SHP77 (cell line): ENCODE measurements at regions not wholly inside any gene's neighbourhood (a gene's known extent, or its start where the extent isn't known, plus 50 kb on each side); places are given as distances from the start of the nearest gene placed in this dataset.
A peak's percentile ranks its signal among the peaks of the same experiment; 100 is the strongest.

Experiments used
- DNase-seq, 2 experiments: peaks; one replicate each; lab custom pipeline; 2025; lab: John Stamatoyannopoulos, UW

GRCh38 chr20:56957737-56958553 lies 308.5 kb downstream of the BMP7 start:
- DNase-seq: peak; percentile 45 to 76

- DNase-seq: no peak
These were observed 301.5 kb downstream of the BMP7 start for GRCh38 chr20:56964901-56965300.

GRCh38 chr20:56967916-56968315 lies 298.5 kb downstream of the BMP7 start:
- no peak for DNase-seq

GRCh38 chr20:56968376-56969048 lies 297.9 kb downstream of the BMP7 start:
- no peak for DNase-seq

- peak; percentile 35 to 49 for DNase-seq
These were observed 291.8 kb downstream of the BMP7 start for GRCh38 chr20:56974499-56975250.

- DNase-seq: no peak
These were observed 290.6 kb downstream of the BMP7 start for GRCh38 chr20:56975838-56976237.

- no peak for DNase-seq
These were observed 290.1 kb downstream of the BMP7 start for GRCh38 chr20:56976336-56976735.

GRCh38 chr20:56978475-56978874 lies 288.0 kb downstream of the BMP7 start:
- no peak for DNase-seq

- DNase-seq: no peak
These were observed 287.3 kb downstream of the BMP7 start for GRCh38 chr20:56979125-56979524.

- no peak for DNase-seq
These were observed 285.1 kb downstream of the BMP7 start for GRCh38 chr20:56981301-56981700.

- no peak for DNase-seq
These were observed 282.6 kb downstream of the BMP7 start for GRCh38 chr20:56983813-56984212.

- DNase-seq: no peak
These were observed 281.3 kb downstream of the BMP7 start for GRCh38 chr20:56985066-56985685.

- no peak for DNase-seq
These were observed 280.0 kb downstream of the BMP7 start for GRCh38 chr20:56986476-56986875.

- DNase-seq: no peak
These were observed 279.3 kb downstream of the BMP7 start for GRCh38 chr20:56986931-56987720.

GRCh38 chr20:56987986-56988385 lies 278.5 kb downstream of the BMP7 start:
- no peak for DNase-seq

GRCh38 chr20:56988446-56988845 lies 278.0 kb downstream of the BMP7 start:
- no peak for DNase-seq

- DNase-seq: no peak
These were observed 276.9 kb downstream of the BMP7 start for GRCh38 chr20:56989516-56989915.

- no peak for DNase-seq
These were observed 273.4 kb downstream of the BMP7 start for GRCh38 chr20:56993020-56993559.

GRCh38 chr20:56994006-56994405 lies 272.4 kb downstream of the BMP7 start:
- no peak for DNase-seq

GRCh38 chr20:56995149-56995548 lies 271.3 kb downstream of the BMP7 start:
- DNase-seq: no peak

- DNase-seq: peak; percentile 37 to 49
These were observed 270.8 kb downstream of the BMP7 start for GRCh38 chr20:56995635-56996075.
